ENCODE measurements at regions not wholly inside any gene's neighbourhood (a gene's known extent, or its start where the extent isn't known, plus 50 kb on each side); places are given as distances from the start of the nearest gene placed in this dataset.
"Not testable (repeated sequence)": the region's sequence is repeated elsewhere in the genome, so short reads cannot be mapped to it uniquely, and the experiment has no call there.

DNA sequence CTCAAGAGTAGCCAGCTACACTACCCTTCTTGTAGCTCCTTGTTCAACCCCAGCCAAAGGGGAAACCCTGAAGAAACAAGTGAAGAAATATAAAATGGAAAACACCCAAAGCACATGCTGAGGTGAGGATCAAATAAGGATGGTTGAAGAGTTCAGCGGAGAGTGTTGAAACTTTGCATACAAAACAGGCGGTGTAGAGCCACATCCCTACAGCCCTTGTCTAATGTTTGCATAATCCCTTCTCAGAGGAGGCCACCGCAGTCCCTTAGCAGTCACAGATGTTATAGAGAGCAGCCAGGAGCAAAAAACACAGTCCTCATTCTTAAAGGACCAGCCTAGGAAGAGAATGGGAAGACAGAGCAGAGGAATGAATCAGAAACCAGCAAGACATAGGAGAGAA is 350.7 kb upstream of the SASH1 start:
- H3K36me3 Mint-ChIP-seq, result peaks cover 6% of the 10 kb centered on the region
- DNase-seq (ENCODE audit: low spot score in 2 of 2, unreplicated experiment in 2 of 2), result no peak
- no peak for TF ChIP-seq CTCF (IDR thresholded peaks at IDR 0.05; ENCODE audit: unreplicated experiment)
- peaks cover 8% of the 10 kb centered on the region for H3K4me1 Mint-ChIP-seq
- no peak overlapping the region for H3K27ac Mint-ChIP-seq
- H3K27me3 Mint-ChIP-seq (ENCODE audit: low read depth), result no peaks in the 10 kb centered on the region
- H3K9me3 Mint-ChIP-seq, result peaks cover 20% of the 10 kb centered on the region
- H3K4me3 Mint-ChIP-seq, result no peak overlapping the region

DNA sequence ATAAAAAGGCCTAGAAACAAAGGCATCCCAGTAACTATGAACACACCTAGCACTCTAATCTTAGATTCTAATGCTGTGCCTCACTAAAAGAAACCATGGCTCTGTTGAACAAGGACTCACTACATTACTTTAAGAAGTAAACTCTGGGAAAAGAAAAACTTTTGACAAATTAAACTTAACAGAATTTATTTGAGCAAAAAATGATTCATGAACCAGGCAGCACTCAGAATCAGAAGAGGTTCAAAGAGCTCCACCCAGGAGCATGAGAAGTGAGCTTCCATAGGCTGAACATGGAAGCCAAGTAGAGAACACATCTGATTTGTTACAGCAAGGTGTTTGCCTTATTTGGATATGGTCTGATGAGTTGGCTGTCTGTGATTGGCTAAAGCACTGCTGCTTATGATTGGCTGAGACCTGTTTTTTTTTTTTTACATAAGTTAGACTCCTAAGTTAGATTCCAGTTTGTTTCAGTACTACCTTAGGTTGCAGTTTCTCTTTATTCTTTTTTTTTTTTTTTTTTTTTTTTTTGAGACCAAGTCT is 343.6 kb upstream of the SASH1 start:
- Mint-ChIP-seq H3K27ac (no peak overlapping the region), H3K9me3 (peaks cover 21% of the 10 kb centered on the region), H3K36me3 (peaks cover 1% of the 10 kb centered on the region), H3K4me1 (peaks cover 15% of the 10 kb centered on the region), H3K4me3 (no peak overlapping the region), H3K27me3 (ENCODE audit: low read depth) (no peaks in the 10 kb centered on the region)
- DNase-seq (ENCODE audit: low spot score in 2 of 2, unreplicated experiment in 2 of 2), result no peak
- TF ChIP-seq CTCF (IDR thresholded peaks at IDR 0.05; ENCODE audit: unreplicated experiment), result no peak

GRCh38 chr6:148001844-148002642 is 340.6 kb upstream of the SASH1 start:
- DNase-seq (ENCODE audit: low spot score in 2 of 2, unreplicated experiment in 2 of 2), result no peak
- Mint-ChIP-seq H3K36me3 (peaks cover 1% of the 10 kb centered on the region), H3K27ac (peak overlapping the region; percentile 28), H3K4me3 (peak overlapping the region; percentile 2), H3K27me3 (ENCODE audit: low read depth) (no peaks in the 10 kb centered on the region), H3K9me3 (peaks cover 16% of the 10 kb centered on the region), H3K4me1 (peaks cover 15% of the 10 kb centered on the region)
- TF ChIP-seq CTCF (IDR thresholded peaks at IDR 0.05; ENCODE audit: unreplicated experiment), result no peak

DNA sequence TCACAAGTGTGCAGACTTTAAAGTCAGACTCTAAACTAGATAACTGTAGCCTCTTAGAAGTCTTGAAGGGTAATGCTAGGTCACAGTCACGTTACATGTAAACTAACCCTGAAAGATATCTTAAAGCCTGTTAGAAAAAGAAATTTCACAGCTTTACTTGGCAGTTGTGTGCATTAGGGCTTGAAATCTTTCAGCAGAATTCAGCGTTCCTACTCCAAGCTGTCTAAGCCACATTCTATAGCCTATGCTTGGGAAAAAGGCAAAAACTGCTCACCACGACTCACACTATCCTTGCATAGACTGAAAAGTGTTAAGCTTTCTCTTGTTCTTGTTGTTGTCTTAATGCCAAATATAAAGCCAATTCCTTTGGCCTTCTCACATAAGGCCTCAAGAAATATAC is 338.0 kb upstream of the SASH1 start:
- Mint-ChIP-seq H3K27ac (no peak overlapping the region), H3K4me3 (no peak overlapping the region), H3K36me3 (no peaks in the 10 kb centered on the region), H3K4me1 (peaks cover 15% of the 10 kb centered on the region), H3K27me3 (ENCODE audit: low read depth) (no peaks in the 10 kb centered on the region), H3K9me3 (peaks cover 6% of the 10 kb centered on the region)
- TF ChIP-seq CTCF (IDR thresholded peaks at IDR 0.05; ENCODE audit: unreplicated experiment), result no peak
- no peak for DNase-seq (ENCODE audit: low spot score in 2 of 2, unreplicated experiment in 2 of 2)

GRCh38 chr6:148005806-148006205 is 336.8 kb upstream of the SASH1 start:
- Mint-ChIP-seq H3K27me3 (ENCODE audit: low read depth) (no peaks in the 10 kb centered on the region), H3K9me3 (peaks cover 14% of the 10 kb centered on the region), H3K36me3 (peaks cover 10% of the 10 kb centered on the region), H3K4me3 (no peak overlapping the region), H3K27ac (no peak overlapping the region), H3K4me1 (peaks cover 15% of the 10 kb centered on the region)
- TF ChIP-seq CTCF (IDR thresholded peaks at IDR 0.05; ENCODE audit: unreplicated experiment), result no peak
- no peak for DNase-seq (ENCODE audit: low spot score in 2 of 2, unreplicated experiment in 2 of 2)

DNA sequence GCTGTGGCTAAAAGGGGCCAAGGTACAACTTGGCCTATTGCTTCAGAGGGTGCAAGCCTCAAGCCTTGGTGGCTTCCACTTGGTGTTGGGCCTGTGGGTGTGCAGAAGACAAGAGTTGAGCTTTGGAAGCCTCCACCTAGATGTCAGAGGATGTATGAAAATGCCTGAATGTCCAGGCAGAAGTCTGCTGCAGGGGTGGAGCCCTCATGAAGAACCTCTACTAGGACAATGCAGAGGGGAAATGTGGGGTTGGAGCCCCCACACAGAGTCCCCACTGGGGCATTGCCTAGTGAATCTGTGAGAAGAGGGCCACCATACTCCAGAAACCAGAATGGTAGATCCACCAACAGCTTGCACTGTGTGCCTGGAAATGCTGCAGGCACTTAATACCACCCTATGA is 332.1 kb upstream of the SASH1 start:
- Mint-ChIP-seq H3K9me3 (peaks cover 26% of the 10 kb centered on the region), H3K36me3 (peaks cover 20% of the 10 kb centered on the region)
- H3K27ac Mint-ChIP-seq; DNase-seq (ENCODE audit: low spot score in 2 of 2, unreplicated experiment in 2 of 2); H3K4me3 Mint-ChIP-seq; H3K27me3 Mint-ChIP-seq (ENCODE audit: low read depth); H3K4me1 Mint-ChIP-seq: not testable (repeated sequence)

Measured in mesothelial cell of epicardium (in vitro differentiated cells).